HG02852 (cell line): ENCODE measurements at regions not wholly inside any gene's neighbourhood (a gene's known extent, or its start where the extent isn't known, plus 50 kb on each side); places are given as distances from the start of the nearest gene placed in this dataset.
"Not testable (repeated sequence)": the region's sequence is repeated elsewhere in the genome, so short reads cannot be mapped to it uniquely, and the experiment has no call there.

Source experiments
- ATAC-seq: cut with Tn5 transposase; IDR thresholded peaks from one replicate; pipeline ENCODE4 v1.9.1; 2021; ENCODE audit warnings: mild to moderate bottlenecking, moderate library complexity; ENCODE audit not compliant: unreplicated experiment

GRCh38 chr6:12348530-12349511 is 58.7 kb downstream of the EDN1 start:
- ATAC-seq, result no peak

- no peak for ATAC-seq
Observed at GRCh38 chr6:12350644-12351170, 60.5 kb downstream of the EDN1 start.

GRCh38 chr6:12351672-12352071 is 61.5 kb downstream of the EDN1 start:
- ATAC-seq, result no peak

- ATAC-seq, result no peak
Observed at GRCh38 chr6:12353731-12354130, 63.6 kb downstream of the EDN1 start.

- no peak for ATAC-seq
Observed at GRCh38 chr6:12354499-12354898, 64.3 kb downstream of the EDN1 start.

GRCh38 chr6:12355354-12355753 is 65.2 kb downstream of the EDN1 start:
- no peak for ATAC-seq

- no peak for ATAC-seq
Observed at GRCh38 chr6:12356431-12356830, 66.3 kb downstream of the EDN1 start.

GRCh38 chr6:12356983-12357972 is 67.1 kb downstream of the EDN1 start:
- peak; percentile 76 for ATAC-seq

GRCh38 chr6:12359036-12359435 is 68.9 kb downstream of the EDN1 start:
- no peak for ATAC-seq

- no peak for ATAC-seq
Observed at GRCh38 chr6:12361042-12361765, 71.0 kb downstream of the EDN1 start.

- not testable (repeated sequence) for ATAC-seq
Observed at GRCh38 chr6:12363277-12363650, 73.1 kb downstream of the EDN1 start.

- ATAC-seq, result peak; percentile 77
Observed at GRCh38 chr6:12363651-12364381, 73.7 kb downstream of the EDN1 start.

- ATAC-seq, result no peak
Observed at GRCh38 chr6:12364621-12365020, 74.5 kb downstream of the EDN1 start.

GRCh38 chr6:12366731-12367130 is 76.6 kb downstream of the EDN1 start:
- ATAC-seq, result no peak

- ATAC-seq, result no peak
Observed at GRCh38 chr6:12367412-12367811, 77.3 kb downstream of the EDN1 start.

GRCh38 chr6:12369355-12369754 is 79.2 kb downstream of the EDN1 start:
- ATAC-seq, result no peak

GRCh38 chr6:12369781-12370262 is 79.7 kb downstream of the EDN1 start:
- ATAC-seq, result peak; percentile 76

GRCh38 chr6:12371151-12371550 is 81.0 kb downstream of the EDN1 start:
- no peak for ATAC-seq

GRCh38 chr6:12371641-12372146 is 81.5 kb downstream of the EDN1 start:
- ATAC-seq, result no peak
